ENCODE measurements at regions not wholly inside any gene's neighbourhood (a gene's known extent, or its start where the extent isn't known, plus 50 kb on each side); places are given as distances from the start of the nearest gene placed in this dataset.

DNA sequence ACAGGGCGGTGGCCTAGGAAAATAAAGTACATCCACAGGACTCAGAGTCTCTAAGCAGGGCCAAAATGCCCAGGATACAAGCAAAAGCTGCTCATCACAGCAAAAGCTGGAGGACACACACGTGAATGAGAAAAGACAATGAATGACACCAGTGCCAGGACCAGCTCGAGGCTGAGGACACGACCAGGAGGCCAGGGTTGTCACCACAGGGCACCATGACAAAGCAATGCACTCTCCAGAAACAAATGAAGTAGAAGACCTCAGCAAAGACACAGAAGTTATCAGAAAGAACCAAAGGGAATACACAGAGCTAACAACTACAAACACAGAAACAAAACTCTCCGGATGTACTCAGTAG lies 92.1 kb downstream of the FOXL3 start:
- no peak for DNase-seq (ENCODE audit: low read depth, low spot score)

DNA sequence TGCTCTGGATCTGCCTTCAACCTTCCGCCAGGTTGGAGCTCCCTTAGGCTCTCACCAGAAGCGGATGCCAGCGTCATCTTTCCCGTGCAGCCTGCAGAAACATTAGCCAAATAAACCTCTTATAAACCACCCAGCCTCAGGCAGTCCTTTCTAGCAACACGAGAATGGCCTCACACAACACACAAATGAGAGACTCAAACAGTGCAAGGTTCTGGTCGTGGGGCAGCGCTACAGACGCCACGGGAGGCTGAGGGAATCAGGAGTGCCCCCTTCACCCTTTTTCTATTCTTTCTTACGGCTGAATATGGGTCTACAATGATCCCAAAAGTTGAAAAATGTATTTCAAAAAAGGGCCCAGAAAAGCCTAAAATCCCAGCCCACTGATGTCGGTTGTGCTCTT lies 96.4 kb downstream of the FOXL3 start:
- DNase-seq (ENCODE audit: low read depth, low spot score): no peak

DNA sequence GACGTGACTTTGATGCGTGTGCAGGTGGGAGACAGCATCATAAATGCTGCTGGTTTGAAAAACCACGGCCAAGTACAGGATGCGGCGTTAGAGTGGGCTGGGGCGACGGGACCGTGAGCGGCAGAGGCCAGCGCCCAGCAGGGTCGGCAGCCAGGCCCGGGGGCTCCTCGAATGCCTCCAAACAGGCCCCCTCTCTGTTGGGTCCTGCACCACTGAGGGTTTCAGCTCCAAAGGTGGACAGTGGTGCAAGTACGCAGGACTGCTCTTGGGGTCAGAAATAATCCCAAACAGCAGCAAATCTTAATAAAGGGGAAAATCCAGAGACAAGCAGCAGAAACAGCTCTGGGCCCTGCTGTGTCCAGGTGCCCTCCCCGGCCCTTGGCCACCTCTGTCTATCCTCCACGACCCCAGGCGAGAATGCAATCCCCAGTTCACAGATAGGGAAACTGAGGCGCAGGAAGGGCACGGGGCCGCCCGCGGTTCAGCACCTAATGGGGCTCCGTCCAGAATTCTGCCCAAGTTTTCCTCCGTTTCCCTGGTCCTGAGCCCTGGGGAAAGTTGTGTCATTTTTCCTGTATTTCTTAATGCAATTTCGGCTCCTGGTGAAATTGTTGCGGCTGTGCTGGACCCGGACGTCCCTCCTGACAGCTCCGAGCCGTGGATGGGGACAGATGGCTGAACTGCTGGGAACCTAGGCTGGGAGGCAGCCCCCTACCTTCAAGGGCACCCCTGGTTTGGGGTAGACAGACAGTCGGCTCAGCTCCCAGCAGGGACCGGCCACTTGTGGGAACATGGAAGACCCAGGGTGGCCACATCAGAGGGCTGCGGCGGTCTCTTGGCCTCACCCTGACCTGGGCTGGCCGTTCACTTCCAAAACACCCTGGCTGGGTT lies 97.4 kb downstream of the FOXL3 start:
- DNase-seq (ENCODE audit: low read depth, low spot score): no peak

DNA sequence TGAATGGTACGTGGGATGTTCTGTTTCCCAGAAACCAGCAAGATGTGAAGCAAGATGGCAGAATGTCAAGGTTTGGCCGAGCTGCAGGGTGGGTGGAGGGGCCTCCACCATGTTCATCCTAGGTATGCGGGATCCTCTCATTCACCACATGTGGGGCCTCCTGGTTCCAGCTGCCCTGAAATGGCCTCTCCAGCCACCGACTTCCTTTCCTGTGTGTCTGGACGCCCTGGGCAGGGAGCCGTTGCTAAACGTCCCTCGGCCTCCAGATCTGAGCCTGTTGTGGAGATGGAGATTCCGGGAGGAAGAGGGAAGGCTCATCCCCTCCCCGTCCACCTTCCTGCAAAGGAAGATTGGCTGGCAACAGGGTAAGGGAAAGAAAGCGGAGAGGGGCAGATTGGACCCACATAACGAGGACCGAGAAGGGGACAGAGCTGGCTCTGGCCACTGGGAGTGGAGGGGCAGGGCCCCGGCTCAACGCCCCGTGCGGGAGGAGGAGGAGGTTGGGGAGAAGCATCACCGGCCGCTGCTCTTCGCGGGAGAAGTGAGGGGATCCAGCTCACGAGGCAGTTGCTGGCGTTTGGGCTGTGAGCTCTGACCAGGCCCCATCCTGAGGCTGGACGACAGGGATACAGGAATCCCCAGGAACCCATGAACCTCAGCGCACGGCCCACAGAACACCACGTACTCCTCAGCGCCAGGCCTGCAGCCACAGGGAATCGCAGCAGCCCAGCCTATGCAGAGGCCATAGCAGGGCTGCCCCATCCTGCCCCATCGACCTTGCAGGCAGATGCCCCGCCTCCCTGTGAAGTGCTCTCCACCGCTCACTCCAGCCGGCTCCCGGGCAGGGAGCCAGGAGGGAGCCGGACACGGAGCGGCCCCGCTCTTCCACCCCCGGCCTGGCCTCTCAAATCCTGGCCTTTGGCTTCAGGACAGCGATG lies 98.3 kb downstream of the FOXL3 start:
- no peak for DNase-seq (ENCODE audit: low read depth, low spot score)

DNA sequence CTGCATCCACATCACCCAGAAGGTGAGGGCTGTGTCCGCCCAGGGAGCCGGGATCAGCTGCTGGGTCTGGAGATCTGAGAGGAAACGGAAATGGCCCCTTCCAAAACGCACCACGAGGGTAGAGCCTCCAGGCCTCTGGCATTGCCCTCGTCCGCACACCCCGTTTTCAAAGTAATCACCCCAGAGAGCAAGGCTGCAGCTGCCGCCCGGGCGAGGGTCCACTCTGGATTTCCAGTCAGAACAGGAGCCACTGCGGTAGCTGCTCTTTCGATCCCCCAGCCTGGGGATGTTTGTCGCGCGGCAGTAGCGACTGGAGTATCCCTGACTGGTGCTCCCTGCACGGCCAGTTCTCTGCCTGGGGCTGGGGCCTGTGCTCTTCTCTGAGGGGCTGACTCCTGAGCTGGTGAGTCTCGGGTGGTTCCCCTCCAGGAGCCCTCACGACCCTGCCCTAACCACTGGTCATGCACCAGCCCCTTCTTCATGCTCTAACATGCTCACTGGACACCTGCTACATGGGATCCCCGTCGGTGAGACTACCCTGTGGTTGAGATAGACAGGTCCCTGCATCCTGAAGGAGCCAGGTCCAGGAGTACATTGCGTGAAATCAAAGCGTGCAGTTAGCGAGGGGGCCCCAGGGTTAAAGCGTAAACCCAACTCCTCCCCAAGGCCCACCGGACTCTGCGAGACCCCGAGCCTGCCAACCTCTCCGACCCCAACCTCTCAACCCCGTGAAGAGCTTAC lies 99.2 kb downstream of the FOXL3 start:
- no peak for DNase-seq (ENCODE audit: low read depth, low spot score)

DNA sequence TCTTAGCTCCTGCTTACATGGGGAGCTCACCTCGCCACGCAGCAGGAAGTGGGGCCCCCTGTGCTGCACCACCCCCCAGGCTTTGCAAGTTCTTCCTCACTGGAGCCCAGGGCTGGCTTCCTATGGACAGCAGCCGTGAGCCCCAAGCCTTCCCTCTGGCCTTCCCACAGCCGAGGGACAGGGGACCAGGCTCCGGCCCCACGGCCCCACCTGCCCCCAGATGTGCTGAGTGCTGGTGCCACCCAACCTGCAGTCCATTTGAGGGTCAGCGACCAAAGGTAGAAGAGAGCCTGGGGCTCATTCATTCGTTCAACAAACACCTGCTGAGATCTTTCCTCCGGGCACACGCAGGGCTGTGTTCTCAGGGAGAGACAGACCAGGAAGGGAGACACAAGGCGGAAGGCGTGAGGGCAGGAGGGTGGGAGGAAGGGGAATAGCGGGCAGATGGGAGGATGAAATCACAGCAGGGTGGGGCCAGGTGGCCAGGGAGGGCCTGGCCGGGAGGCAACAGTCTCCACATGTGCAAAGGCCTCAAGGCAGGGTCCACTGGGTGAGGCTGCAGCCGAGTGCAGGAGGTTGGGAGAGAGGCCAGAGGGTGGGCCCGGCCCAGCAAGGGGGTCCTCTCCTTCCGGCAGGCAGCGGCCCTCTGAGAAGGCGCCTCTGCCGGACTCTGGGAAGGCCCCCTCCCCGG lies 100.1 kb downstream of the FOXL3 start:
- DNase-seq (ENCODE audit: low read depth, low spot score): no peak

DNA sequence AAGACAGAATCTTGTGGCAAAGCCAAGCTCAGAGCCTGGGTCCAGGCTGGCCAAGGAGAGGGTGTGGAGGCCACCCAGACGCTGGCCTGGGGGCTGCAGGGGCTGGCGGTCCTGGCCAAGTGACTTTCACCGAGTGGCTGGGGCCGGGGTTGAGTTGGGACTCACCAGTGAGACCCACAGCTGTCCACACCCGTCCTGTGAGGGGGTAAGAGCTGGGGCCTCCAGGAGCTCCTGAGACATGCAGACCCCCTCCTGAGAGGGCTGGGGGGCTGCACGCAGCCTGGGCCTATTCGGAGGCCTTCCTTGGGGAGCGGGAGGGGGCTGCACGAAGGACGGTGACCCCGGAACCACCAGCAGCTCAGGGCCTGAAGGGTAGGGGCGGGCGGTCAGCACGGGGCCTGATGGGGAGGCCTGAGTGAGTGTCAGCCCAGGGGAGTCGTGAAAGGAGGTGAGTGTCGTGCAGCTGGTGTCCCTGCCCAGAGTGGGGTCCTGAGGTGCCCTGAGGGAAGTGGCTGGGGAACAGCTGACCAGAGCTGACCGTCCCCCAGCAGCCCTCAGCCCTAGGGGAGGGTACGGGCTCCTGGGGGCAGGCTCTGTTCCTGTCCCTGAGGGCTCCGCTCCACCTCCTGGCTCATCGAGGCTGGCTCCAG lies 100.9 kb downstream of the FOXL3 start:
- no peak for DNase-seq (ENCODE audit: low read depth, low spot score)

DNA sequence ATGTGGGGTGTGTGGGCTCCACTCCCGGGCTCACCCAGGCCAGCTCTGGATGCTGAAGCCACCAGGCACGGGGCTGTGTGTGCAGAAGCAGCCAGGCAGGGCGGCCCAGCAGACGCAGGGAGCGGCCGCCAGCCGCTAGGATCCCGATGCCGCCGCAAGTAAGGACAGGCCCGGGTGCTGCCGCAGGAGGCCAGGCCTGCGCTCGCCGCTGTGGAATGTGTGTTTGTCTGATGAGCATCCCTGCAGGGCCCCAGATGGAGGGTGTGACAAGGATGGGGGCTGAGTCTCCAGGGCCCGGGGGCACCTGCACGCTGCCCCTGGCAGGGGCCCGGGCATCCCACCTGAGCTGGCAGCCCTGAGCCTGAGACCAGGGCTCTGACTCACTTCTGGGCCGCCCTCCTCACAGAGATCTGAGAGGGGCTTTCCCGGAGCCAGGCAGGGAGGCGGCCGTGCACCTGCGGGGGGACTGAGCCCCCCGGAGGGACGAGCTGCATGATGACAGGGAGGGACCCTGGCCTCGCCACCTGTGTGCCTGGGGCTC lies 101.5 kb downstream of the FOXL3 start:
- DNase-seq (ENCODE audit: low read depth, low spot score): no peak

DNA sequence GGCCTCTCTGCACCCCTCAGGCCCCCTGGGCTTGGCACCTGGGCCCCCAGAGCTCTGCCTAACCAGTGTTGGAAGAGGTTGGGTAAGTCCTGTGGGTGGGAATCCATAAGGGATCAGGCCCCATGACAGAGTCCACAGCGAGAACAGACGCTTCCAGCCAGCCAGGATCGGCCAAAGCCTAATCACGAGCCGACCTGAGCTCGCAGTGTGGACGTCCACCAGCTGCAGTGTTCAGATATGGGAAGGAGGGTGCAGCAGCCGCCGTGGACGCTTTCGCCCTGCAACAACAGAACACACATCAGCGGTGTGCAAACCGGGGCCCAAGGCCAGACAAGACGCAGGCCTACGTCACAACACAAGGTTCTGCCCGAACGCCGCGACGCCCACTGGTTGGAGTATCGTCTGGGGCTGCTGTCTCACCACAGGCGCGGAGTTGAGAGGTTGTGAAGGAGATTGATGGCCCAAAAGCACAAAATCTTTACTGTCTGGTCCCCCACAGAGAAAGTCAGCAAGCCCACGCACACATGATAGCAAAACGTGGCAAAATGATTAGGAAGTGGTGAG lies 102.1 kb downstream of the FOXL3 start:
- DNase-seq (ENCODE audit: low read depth, low spot score): no peak

DNA sequence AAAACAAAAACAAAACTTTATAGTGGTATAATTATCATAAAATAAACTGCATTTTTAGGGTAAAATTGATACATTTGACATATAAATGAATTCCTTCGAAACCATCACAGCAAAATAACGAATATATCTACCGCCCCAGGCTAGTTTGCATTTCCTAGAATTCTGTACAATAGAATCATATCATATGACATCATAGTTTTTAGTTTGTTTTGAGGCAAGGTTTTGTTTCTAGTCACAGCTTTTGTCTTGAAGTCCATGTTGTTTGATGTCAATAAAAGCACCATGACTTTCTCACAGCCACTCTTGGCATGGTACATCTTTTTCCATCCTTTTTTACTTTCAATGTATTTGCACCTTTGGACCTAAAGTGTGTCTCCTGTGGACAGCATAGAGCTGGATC lies 102.9 kb downstream of the FOXL3 start:
- no peak for DNase-seq (ENCODE audit: low read depth, low spot score)

DNA sequence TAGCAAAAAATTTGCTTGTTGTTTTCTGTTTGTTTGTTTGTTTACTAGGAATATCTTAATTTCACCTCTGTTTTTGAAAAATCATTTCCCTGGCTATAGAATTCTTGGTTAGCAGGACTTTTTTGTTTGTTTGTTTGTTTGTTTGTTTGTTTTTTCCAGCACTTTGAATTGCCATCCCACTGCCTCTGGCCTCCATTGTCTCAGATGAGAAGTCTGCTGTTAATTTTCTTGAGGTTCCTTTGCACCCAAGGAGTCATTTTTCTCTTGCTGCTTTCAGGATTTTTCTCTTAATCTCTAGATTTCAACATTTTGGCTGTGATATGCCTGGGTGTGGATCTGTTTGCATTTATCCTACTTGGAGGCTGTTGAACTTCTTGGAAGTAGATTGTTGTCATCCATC lies 105.7 kb downstream of the FOXL3 start:
- DNase-seq (ENCODE audit: low read depth, low spot score): no peak

DNA sequence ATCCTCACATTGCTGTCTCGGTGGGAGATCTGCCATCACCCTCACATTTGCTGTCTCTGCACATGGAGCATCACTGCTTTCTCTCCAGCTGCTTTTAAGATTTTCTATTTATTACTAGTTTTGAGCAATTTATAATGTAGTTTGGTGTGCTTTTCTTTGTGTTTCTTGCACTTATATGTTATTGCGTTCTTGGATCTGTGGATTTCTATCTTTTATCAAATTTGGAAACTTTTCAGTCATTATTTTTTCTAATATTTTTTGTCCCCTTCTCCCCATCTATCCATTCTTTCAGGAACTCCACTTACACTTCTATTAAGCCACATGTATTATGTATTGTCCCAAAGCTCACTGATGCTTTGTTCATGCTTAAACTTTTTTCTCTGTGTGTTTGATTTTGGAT lies 108.9 kb downstream of the FOXL3 start:
- DNase-seq (ENCODE audit: low read depth, low spot score): no peak

DNA sequence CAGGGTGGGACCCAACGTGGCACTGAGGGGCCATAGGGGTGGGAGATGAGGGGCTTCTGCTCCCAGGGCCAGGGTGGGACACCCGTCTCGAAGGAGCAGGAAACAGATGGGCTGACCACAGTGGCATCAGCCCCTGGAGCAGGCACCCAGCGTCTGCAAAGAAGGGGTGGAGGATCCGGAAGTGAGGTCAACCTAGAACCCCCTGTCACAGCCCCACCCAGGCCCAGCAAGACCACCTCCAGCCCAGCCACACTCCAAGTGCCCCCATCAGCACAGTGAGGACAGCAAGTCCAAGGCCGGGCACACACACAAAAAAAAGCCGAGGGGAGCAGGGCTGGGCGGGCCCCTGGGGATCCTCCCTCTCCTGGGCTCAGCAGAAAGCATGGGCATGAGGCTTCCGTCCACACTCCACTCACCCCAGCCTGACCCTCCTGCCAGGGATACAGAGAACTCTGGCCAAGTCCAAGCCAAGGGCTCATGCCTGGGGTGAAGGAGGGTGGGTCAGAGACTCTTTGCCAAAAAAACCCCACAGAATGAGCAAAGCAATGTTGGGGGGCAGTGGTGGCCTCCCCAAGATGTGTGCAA lies 111.0 kb downstream of the FOXL3 start:
- DNase-seq (ENCODE audit: low read depth, low spot score): no peak

DNA sequence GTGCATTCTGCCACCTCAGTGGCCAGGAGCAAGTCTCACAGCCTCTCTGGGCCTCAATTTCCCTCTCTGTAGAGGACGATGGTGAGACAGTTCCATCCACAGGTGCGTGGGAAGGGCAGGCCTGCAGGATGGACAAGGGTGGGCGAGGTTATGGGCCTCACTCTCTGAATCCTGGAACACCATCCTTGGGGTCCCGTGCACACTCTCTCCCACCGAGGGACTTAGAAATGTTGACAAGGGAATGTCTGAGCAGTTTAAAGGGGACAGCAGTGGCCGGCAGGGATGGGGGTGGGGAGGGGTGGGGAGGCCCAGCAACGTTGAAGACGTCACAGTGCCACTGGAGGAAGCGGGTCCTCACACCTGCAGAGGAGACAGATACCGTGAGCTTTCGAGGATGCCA lies 111.5 kb downstream of the FOXL3 start:
- no peak for DNase-seq (ENCODE audit: low read depth, low spot score)

DNA sequence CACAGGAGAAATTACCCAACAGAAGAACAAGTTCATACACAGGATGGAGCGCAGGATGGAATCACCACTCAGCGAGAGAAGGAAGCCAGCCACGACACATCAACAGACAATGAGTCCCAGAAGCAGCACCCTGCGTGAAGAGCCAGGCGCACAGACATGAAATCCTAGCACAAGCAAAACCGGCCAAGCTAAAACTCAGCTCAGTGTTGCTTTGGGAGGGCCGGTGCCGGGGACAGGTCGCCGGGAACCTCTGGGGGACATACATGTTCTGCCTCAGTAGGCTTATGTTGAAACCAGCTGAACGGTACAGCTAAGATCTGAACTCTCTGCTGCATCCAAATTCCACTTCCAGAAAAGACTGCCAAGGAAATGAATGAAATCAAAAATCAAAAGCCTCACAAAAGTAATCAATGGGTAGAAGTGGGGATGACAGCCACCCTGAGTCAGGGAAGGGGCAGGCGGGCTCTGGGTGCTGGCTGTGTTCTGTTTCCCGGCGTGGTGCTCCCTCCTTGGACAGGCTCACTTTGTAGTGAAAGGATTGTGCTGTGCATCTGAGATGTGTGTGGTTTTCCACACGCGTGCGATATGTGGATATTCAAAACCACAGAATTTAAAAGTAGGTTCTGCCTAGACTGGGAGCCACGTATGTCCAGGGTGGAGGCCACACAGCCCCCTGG lies 114.7 kb downstream of the PDGFA start:
- DNase-seq (ENCODE audit: low read depth, low spot score): no peak

DNA sequence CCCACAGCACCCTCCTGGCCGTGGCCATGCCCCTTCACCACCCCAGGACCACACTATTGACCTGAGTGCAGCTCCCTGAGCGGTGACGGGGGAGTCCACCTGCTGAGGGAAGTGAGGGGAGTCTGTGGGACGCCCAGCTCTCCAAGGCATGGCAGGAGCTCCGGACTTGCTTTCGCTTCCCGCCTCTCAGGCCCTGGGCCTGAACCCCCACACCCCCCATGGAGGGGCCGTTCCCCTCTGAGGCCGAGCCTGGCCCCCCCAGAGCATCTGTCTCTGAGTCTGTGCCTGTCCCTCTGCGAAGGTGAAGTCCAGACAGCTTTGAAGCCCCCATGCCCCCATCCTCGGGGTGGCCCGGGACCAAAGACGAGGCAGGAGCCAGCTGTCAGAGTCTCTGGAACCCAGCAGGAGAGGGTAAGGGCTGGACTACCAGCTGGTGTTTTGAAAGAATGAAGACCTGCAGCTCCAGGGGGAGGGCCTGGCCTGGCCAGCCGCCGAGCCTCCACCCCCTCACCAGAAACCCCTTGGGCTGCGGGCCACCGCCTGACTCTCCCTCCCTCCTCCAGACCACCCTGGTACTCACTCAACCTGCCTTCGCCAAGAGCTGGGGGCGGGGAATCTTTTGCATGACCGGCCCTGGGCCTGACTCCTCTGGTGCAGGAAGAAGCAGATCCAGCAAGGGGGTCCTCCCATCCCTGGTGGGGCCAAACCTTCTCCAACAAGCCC lies 114.0 kb downstream of the PDGFA start:
- no peak for DNase-seq (ENCODE audit: low read depth, low spot score)

DNA sequence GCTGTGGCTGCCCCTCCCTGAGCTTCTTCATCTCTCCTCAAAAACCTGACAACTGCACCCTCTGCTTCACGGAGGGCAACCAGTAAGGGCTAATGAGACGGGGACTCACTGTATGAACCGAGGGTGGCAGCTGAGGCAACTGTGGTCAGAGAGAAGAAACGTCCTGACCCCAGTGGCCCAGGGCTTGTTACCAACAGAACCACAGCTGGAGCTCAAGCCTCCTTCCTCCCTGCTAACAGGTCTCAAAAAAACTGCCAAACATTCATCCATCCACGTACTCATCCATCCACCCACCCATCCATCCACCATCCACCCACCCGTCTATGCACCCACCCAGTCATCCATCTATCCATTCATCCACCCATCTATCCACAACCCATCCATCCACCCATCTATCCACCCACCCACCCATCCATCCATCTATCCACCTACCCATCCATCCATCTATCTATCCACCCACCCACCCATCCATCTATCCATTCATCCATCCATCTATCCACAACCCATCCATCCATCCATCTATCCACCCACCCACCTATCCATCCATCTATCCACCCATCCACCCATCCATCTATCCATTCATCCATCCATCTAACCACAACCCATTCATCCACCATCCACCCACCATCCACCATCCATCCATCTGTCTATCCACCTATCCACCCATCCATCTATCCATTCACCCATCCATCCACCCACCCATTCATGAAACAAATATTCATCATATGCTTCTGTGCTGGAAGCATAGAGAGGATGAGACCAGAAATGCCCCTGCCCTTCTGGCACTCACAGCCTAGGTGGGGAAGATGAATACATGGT lies 111.7 kb downstream of the PDGFA start:
- no peak for DNase-seq (ENCODE audit: low read depth, low spot score)
